IPS-18a (cell line): ENCODE measurements at regions not wholly inside any gene's neighbourhood (a gene's known extent, or its start where the extent isn't known, plus 50 kb on each side); places are given as distances from the start of the nearest gene placed in this dataset.

Source experiments
- H3K27ac ChIP-seq: one replicate; pipeline ENCODE4 v1.5.1; 2013; ENCODE audit warnings: low read length
- H3K27me3 ChIP-seq: one replicate; pipeline ENCODE4 v1.6.1; 2013; ENCODE audit warnings: mild to moderate bottlenecking, low read length; ENCODE audit not compliant: control insufficient read depth, insufficient read depth
- H3K36me3 ChIP-seq: one replicate; pipeline ENCODE4 v1.6.1; 2013; ENCODE audit warnings: low read depth, low read length; ENCODE audit not compliant: control insufficient read depth
- H3K4me1 ChIP-seq: one replicate; pipeline ENCODE4 v1.6.1; 2013; ENCODE audit warnings: low read depth, low read length; ENCODE audit not compliant: control insufficient read depth
- H3K4me3 ChIP-seq: one replicate; pipeline ENCODE4 v1.5.1; 2013; ENCODE audit warnings: low read length
- H3K9ac ChIP-seq: one replicate; pipeline ENCODE4 v1.6.1; 2013; ENCODE audit warnings: mild to moderate bottlenecking, low read length, moderate library complexity
- H3K9me3 ChIP-seq: one replicate; pipeline ENCODE4 v1.6.1; 2013; ENCODE audit warnings: low read depth, low read length; ENCODE audit not compliant: control insufficient read depth

DNA sequence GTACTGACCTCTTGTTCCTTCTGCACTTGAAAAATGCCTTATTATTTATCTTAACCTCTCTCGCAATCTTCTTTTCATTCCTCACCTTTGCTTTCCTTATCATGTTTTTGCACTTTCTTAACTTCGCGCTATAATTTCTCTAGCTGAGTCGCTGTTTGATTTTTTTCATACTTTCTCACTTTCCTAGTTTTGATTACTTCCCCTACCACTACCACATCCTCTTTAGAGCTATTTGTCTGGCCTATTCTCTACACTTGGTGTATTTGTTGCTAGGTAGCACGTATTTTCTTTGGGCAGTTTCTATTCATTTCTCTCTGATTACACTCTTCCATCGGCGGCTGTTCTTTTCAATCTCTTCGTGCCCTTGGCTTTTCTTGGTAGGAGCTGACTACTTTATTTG lies 611.8 kb downstream of the BNC2 start:
- no peak overlapping the region for H3K27ac ChIP-seq
- no peaks in the 10 kb centered on the region for H3K9me3 ChIP-seq
- no peaks in the 10 kb centered on the region for H3K4me1 ChIP-seq
- H3K4me3 ChIP-seq: no peak overlapping the region
- no peak overlapping the region for H3K9ac ChIP-seq
- H3K36me3 ChIP-seq: no peaks in the 10 kb centered on the region
- no peaks in the 10 kb centered on the region for H3K27me3 ChIP-seq

DNA sequence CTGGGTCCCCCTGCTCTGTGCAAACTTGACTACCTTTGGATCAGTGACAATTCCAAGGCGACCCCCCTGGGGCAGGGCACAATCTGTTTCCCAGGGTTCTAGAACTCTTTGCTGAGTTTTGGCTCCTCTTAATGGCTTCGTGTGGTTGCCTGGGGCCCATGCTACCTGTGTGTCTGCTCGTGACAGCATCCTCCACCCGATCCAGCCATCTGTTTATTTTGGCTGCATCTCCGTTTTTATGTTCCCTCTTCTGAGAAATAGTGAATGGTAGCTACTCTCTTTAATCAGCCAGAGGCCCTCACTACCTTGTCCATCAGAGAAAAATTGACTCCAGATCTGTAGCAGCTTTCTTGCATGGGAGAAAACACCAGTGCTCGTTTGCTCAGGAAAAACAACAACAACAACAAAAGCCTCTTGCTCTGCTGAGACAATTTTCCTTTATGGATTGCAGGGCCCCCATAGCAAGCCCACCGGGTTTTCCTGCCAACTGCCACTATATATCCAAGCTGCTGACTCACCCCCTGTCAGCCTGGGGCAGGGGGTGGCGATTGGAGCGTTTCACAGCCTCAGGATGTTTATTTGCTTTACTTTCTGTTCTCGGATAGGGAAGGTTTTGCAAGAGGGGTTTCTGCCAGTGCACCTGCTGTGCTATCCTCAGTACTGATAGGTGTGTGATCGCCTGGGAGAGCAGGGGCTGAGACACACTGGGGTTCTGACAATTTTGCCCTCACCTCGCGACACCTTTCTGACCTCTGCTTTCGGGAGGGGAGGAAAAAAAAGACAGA lies 607.8 kb downstream of the BNC2 start:
- Histone ChIP-seq H3K36me3 (no peaks in the 10 kb centered on the region), H3K9ac (no peak overlapping the region), H3K27me3 (no peaks in the 10 kb centered on the region), H3K9me3 (no peaks in the 10 kb centered on the region), H3K4me3 (no peak overlapping the region), H3K4me1 (no peaks in the 10 kb centered on the region), H3K27ac (no peak overlapping the region)

DNA sequence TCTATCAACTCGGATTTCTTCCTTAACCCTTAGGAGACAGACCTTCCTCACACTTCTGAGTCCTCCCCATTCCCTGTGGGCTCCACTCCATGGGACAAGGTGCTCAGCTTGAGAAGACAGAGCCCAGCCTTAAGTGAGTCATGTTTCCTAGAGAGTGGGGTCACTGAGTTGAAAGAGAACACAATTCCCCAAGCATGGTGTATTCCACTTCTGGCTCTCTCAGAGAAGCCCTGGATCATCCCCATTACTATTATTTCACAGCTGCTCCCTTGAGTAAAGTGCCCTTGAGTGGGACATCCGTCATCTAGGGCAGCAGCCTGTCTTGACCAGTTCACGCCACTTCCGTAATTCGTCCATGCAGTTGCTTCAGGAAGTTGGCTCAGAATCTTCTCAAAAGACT lies 604.8 kb downstream of the BNC2 start:
- no peak overlapping the region for H3K27ac ChIP-seq
- no peaks in the 10 kb centered on the region for H3K36me3 ChIP-seq
- no peaks in the 10 kb centered on the region for H3K9me3 ChIP-seq
- no peak overlapping the region for H3K4me3 ChIP-seq
- H3K9ac ChIP-seq: no peak overlapping the region
- no peaks in the 10 kb centered on the region for H3K4me1 ChIP-seq
- no peaks in the 10 kb centered on the region for H3K27me3 ChIP-seq

DNA sequence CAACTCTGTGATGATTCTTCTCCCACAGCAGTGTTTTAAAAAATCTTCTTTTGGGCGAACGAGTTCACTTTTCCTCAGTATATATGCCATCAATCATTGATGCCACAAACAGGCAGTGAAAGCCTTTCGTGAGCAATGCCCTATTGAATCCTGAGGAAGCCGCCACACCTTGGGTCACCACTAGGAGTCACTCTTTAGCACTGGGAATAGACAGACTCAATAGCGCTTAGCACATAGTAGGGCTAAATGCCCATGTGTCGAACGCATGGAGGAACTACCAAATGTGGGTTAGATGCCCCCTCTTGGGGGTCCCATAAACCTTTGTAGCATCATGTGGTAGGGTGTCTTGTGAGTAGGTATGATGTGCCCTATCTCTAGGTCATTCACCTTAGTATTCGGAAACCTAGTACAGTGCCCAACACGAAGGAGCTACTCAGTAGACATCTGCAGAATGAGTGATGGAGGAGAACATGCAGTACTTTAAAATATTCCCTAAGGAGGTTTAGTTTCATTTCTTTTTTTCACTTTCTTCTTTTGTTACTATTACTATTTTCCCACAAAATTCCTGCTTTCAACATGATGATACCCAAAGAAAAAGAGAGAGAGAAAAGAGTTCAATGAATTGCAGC lies 603.7 kb downstream of the BNC2 start:
- Histone ChIP-seq H3K9ac (no peak overlapping the region), H3K4me3 (no peak overlapping the region)

GRCh38 chr9:16267281-16268066 lies 603.0 kb downstream of the BNC2 start:
- H3K9ac ChIP-seq: no peak overlapping the region
- no peaks in the 10 kb centered on the region for H3K27me3 ChIP-seq
- H3K4me1 ChIP-seq: no peaks in the 10 kb centered on the region
- no peak overlapping the region for H3K27ac ChIP-seq
- no peaks in the 10 kb centered on the region for H3K36me3 ChIP-seq
- H3K9me3 ChIP-seq: no peaks in the 10 kb centered on the region
- H3K4me3 ChIP-seq: no peak overlapping the region

More for the DNA sequence above, 603.7 kb downstream of the BNC2 start:
- no peaks in the 10 kb centered on the region for H3K36me3 ChIP-seq
- no peaks in the 10 kb centered on the region for H3K27me3 ChIP-seq
- no peaks in the 10 kb centered on the region for H3K9me3 ChIP-seq
- H3K4me1 ChIP-seq: no peaks in the 10 kb centered on the region
- H3K27ac ChIP-seq: no peak overlapping the region

GRCh38 chr9:16268067-16268881 lies 602.2 kb downstream of the BNC2 start:
- Histone ChIP-seq H3K9ac (no peak overlapping the region), H3K9me3 (no peaks in the 10 kb centered on the region), H3K36me3 (no peaks in the 10 kb centered on the region), H3K27ac (no peak overlapping the region), H3K27me3 (no peaks in the 10 kb centered on the region), H3K4me1 (no peaks in the 10 kb centered on the region), H3K4me3 (no peak overlapping the region)

GRCh38 chr9:16271967-16272366 lies 598.5 kb downstream of the BNC2 start:
- Histone ChIP-seq H3K9ac (no peak overlapping the region), H3K4me3 (no peak overlapping the region), H3K27me3 (no peaks in the 10 kb centered on the region), H3K9me3 (no peaks in the 10 kb centered on the region), H3K27ac (no peak overlapping the region), H3K4me1 (no peaks in the 10 kb centered on the region), H3K36me3 (no peaks in the 10 kb centered on the region)

DNA sequence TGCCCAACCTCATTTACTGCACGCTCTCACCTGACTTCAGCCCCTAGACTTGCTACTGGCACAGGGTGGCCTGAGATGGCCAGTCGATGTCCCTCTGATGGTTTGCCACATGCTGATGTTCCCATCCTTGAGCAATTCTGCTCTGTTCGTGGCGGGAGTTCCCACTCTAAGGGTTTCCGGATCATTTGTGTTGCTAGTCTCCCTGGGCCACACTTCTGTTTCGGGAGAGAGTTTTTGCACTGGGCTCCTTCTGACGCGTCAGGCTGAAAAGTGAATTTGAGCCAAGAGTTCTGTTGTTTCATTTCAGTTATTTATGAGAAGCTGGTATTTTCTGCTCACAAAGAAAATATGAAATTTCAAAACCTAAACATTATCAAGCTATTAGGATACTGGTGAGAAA lies 597.7 kb downstream of the BNC2 start:
- no peak overlapping the region for H3K27ac ChIP-seq
- no peaks in the 10 kb centered on the region for H3K36me3 ChIP-seq
- no peaks in the 10 kb centered on the region for H3K27me3 ChIP-seq
- no peak overlapping the region for H3K4me3 ChIP-seq
- no peaks in the 10 kb centered on the region for H3K9me3 ChIP-seq
- no peak overlapping the region for H3K9ac ChIP-seq
- H3K4me1 ChIP-seq: no peaks in the 10 kb centered on the region

DNA sequence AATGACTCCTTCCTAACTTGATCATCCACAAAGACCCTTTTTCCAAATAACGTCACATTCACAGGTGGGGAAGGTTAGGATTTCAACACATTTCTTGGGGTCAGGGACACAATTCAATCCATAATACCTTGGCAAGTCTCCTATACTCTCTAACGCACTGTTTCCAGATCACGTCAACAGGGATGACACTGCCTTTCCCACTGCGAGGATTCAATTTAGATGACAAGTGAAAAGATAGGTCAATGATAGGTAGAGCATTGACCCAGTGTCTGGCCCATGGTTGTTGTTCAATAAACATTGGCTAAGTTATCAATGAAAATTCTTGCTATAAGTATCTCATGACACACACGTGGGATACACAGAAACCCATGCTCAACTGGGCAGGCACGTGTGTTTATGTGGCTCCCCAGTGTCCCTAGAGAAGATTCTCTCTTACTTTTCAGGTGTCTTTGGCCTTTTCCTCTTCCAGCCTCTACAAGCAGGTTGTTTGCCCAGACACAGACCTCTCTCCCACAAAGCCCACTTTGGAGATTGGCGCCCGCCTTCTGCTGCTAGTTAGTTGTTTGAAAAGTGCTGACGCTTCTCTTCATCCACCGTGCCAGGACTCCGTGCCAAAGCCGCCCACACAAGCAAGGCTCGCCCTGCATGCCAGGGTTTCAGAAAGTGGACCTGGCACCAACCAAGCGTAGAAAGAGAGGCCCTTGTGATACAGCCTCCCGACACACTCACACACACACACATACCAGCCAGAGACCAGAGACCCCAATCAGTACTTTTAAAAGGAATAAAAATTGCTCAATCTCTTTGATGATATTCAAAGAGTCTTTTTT lies 594.5 kb downstream of the BNC2 start:
- Histone ChIP-seq H3K27me3 (no peaks in the 10 kb centered on the region), H3K36me3 (no peaks in the 10 kb centered on the region), H3K9ac (no peak overlapping the region), H3K4me3 (no peak overlapping the region), H3K27ac (no peak overlapping the region), H3K4me1 (no peaks in the 10 kb centered on the region), H3K9me3 (no peaks in the 10 kb centered on the region)

- Histone ChIP-seq H3K36me3 (no peaks in the 10 kb centered on the region), H3K9ac (no peak overlapping the region), H3K27ac (no peak overlapping the region), H3K9me3 (no peaks in the 10 kb centered on the region), H3K4me3 (no peak overlapping the region), H3K27me3 (no peaks in the 10 kb centered on the region), H3K4me1 (no peaks in the 10 kb centered on the region)
Measured at GRCh38 chr9:16276866-16277265, 593.6 kb downstream of the BNC2 start.
